SK-N-MC (cell line): ENCODE measurements at regions not wholly inside any gene's neighbourhood (a gene's known extent, or its start where the extent isn't known, plus 50 kb on each side); places are given as distances from the start of the nearest gene placed in this dataset.

Experiments
- DNase-seq: peaks from one replicate; pipeline ENCODE4 v3.0.0-alpha.2; 2011; ENCODE audit warnings: low read depth, low spot score
- H3K27ac ChIP-seq: fragments of 200-600 bp; sonication (generic); 2 replicates; pipeline ENCODE4 v1.5.1; 2016; ENCODE audit warnings: mixed run types
- H3K36me3 ChIP-seq: fragments of 200-600 bp; sonication (generic); 2 replicates; pipeline ENCODE4 v1.6.1; 2017; ENCODE audit warnings: antibody characterized with exemption, low read length, mixed read lengths; ENCODE audit not compliant: insufficient read depth
- H3K4me3 ChIP-seq: fragments of 200-600 bp; sonication (generic); 2 replicates; pipeline ENCODE4 v1.5.1; 2016
- H3K9ac ChIP-seq: fragments of 200-600 bp; sonication (generic); 2 replicates; pipeline ENCODE4 v1.8.0; 2017; ENCODE audit warnings: mixed run types, mixed read lengths; ENCODE audit not compliant: insufficient read length
- H3K9me3 ChIP-seq: fragments of 200-600 bp; sonication (generic); 2 replicates; pipeline ENCODE4 v1.6.1; 2017; ENCODE audit warnings: low read depth, mild to moderate bottlenecking, antibody characterized with exemption, low read length, moderate library complexity, mixed read lengths
- EZH2 ChIP-seq: fragments of 200-600 bp; sonication (generic); IDR thresholded peaks from one replicate; pipeline ENCODE4 v1.6.1; 2017; ENCODE audit warnings: antibody characterized with exemption
- FOXP2 ChIP-seq: optimal IDR thresholded peaks from 2 replicates; pipeline ENCODE3; 2011; ENCODE audit warnings: mild to moderate bottlenecking, moderate library complexity; ENCODE audit not compliant: insufficient read depth; ENCODE audit errors: extremely low read length, control extremely low read depth
- POLR2AphosphoS5 ChIP-seq: IDR thresholded peaks from 2 replicates; pipeline ENCODE4 v1.6.1; 2012; ENCODE audit warnings: mild to moderate bottlenecking, low read depth, low read length, borderline replicate concordance

DNA sequence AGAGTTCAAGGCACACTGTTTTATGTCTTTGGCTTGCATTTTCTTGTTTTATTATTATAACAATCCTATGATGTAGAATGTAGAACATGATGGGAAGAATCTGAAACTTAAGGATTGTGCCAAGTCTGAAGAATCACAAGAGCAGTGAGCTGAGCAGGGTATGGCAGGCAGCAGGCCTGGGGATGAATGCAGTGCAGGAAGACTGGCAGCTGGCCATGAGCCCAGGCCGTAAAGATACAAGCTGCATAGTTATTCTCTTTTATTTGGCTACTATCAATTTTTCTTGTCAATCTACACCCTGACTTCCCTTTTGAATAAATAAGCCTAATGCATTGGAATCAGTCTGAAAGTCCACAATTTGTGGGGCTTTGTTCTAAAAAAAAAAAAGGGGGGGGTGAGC is 89.6 kb upstream of the ARPP21 start:
- DNase-seq: no peak
- no peaks in the 10 kb centered on the region for H3K9me3 ChIP-seq
- no peak for TF ChIP-seq FOXP2
- TF ChIP-seq EZH2: no peak
- no peak for TF ChIP-seq POLR2AphosphoS5

DNA sequence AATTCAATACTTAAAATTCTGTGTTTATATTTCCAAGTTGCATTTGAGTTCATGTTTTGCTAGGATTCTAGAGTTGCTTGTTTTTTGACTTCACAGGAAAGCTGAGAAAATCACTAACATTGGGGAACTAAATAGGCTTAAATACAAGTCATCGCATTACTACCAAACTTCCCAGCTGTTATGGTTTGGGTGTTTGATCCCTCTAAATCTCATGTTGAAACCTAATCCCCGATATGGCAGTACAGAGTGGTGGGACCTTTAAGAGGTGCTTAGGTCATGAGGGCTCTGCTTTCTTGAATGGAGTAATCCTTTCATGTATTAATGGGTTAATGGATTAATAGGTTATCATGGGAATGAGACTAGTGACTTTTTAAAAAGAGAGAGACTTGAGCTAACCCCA is 77.2 kb upstream of the ARPP21 start:
- Histone ChIP-seq H3K36me3 (no peaks in the 10 kb centered on the region), H3K4me3 (no peak overlapping the region), H3K27ac (no peak overlapping the region), H3K9ac (no peak overlapping the region), H3K9me3 (no peaks in the 10 kb centered on the region)
- no peak for DNase-seq
- TF ChIP-seq FOXP2 (no peak), POLR2AphosphoS5 (no peak), EZH2 (no peak)

More for the DNA sequence above, 89.6 kb upstream of the ARPP21 start:
- Histone ChIP-seq H3K9ac (no peak overlapping the region), H3K27ac (no peak overlapping the region), H3K36me3 (no peaks in the 10 kb centered on the region), H3K4me3 (no peak overlapping the region)

DNA sequence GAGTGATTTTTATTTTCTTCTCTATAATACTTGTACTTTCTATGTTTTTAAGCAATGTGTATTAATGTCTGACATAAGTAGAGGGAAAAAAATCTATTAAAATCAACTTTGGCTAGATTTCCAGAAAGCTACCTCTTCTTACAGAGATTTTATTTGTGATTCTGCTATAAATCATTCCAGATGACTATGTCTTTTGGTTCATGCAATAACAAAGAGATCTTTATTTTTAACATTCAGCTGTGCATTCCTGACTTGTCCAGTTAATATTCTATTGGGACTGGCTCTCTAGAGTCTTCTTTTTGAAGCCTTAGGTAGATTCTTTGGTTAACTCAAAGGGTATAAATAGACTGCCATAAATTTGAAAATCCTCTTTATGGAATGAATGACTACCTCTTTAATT is 74.3 kb upstream of the ARPP21 start:
- TF ChIP-seq POLR2AphosphoS5: no peak
- TF ChIP-seq FOXP2: no peak
- no peak for TF ChIP-seq EZH2
- no peaks in the 10 kb centered on the region for H3K9me3 ChIP-seq
- H3K27ac ChIP-seq: no peak overlapping the region
- no peak overlapping the region for H3K4me3 ChIP-seq
- H3K36me3 ChIP-seq: no peaks in the 10 kb centered on the region
- DNase-seq: no peak
- no peak overlapping the region for H3K9ac ChIP-seq
